Karpas-422 (cell line): ENCODE measurements at regions not wholly inside any gene's neighbourhood (a gene's known extent, or its start where the extent isn't known, plus 50 kb on each side); places are given as distances from the start of the nearest gene placed in this dataset.

Experiments
- DNase-seq: peaks from one replicate; pipeline ENCODE4 v3.0.0-alpha.2; 2015
- H2AFZ ChIP-seq: fragments of 200-600 bp; sonication (generic); 2 replicates; pipeline ENCODE4 v1.6.1; 2014; ENCODE audit warnings: antibody characterized with exemption, low read length, mixed read lengths
- H3K27ac ChIP-seq: fragments of 200-600 bp; sonication (generic); 2 replicates; pipeline ENCODE4 v1.5.1; 2014; ENCODE audit warnings: mild to moderate bottlenecking, low read length, moderate library complexity
- H3K27me3 ChIP-seq: fragments of 200-600 bp; sonication (generic); 2 replicates; pipeline ENCODE4 v1.6.1; 2014; ENCODE audit warnings: low read length, mixed read lengths
- H3K36me3 ChIP-seq: fragments of 200-600 bp; sonication (generic); 2 replicates; pipeline ENCODE4 v1.6.1; 2014; ENCODE audit warnings: low read length, mixed read lengths; ENCODE audit not compliant: insufficient read depth
- H3K4me1 ChIP-seq: fragments of 200-600 bp; sonication (generic); 2 replicates; pipeline ENCODE4 v1.6.1; 2014; ENCODE audit warnings: mild to moderate bottlenecking, low read length, mixed read lengths
- H3K4me2 ChIP-seq: fragments of 200-600 bp; sonication (generic); 2 replicates; pipeline ENCODE4 v1.6.1; 2014; ENCODE audit warnings: low read length, low read depth, mild to moderate bottlenecking; ENCODE audit not compliant: poor library complexity, severe bottlenecking
- H3K4me3 ChIP-seq: fragments of 200-600 bp; sonication (generic); 2 replicates; pipeline ENCODE4 v1.5.1; 2014; ENCODE audit warnings: mild to moderate bottlenecking, antibody characterized with exemption, low read length, mixed read lengths
- H3K79me2 ChIP-seq: fragments of 200-600 bp; sonication (generic); 2 replicates; pipeline ENCODE4 v1.6.1; 2014; ENCODE audit warnings: mild to moderate bottlenecking, low read length, mixed read lengths
- H3K9ac ChIP-seq: fragments of 200-600 bp; sonication (generic); 2 replicates; pipeline ENCODE4 v1.6.0; 2014; ENCODE audit warnings: low read length
- H3K9me2 ChIP-seq: fragments of 200-600 bp; sonication (generic), shearing (Covaris generic); replicated peaks from 2 replicates; pipeline ENCODE4 v1.6.0; 2014; ENCODE audit warnings: mild to moderate bottlenecking, low read length, moderate library complexity; ENCODE audit not compliant: insufficient read depth
- H3K9me3 ChIP-seq: fragments of 300-700, 200-600 bp; sonication (generic); 2 replicates; pipeline ENCODE4 v1.6.1; 2014; ENCODE audit warnings: low read length, mixed read lengths
- H4K20me1 ChIP-seq: fragments of 200-600 bp; sonication (generic); 2 replicates; pipeline ENCODE4 v1.6.1; 2014; ENCODE audit warnings: mild to moderate bottlenecking, antibody characterized with exemption, low read length, low read depth; ENCODE audit not compliant: insufficient read depth

DNA sequence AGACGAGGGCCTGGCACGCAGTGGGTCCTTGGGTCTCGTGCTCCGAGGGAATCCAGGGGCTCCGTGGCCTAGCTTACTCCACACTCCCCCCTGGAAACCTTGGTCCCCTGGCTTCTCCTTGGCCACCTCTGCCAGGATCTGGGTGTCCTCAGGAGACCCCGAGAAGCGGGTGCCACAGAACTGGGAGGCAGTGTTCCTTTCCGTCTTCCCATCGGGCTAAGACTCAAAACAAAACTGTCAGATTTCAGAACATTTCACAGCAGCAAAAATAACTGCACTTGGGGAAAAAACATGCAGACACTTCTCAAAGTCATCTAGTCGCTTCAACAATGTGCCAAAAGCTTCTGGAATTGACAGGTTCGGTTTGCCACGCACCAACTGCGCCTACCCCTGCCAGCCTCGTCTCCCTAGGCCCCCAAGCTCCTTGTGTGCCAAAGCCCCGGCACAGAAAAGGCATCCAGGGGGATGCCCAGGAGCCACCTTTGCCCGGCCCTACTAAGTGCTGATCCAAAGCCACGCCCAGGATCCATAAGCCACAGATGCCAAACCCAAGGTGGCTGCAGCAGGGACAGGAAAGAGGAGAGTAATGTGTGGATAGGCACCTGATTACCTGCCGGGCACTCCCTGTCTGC lies 58.4 kb upstream of the DIO3 start:
- Histone ChIP-seq H3K4me2 (no peak overlapping the region), H3K9me3 (no peaks in the 10 kb centered on the region), H2AFZ (no peak overlapping the region), H3K27me3 (no peaks in the 10 kb centered on the region), H3K79me2 (no peaks in the 10 kb centered on the region), H3K4me1 (no peaks in the 10 kb centered on the region), H4K20me1 (no peaks in the 10 kb centered on the region), H3K27ac (no peak overlapping the region), H3K36me3 (no peaks in the 10 kb centered on the region), H3K9me2 (no peaks in the 10 kb centered on the region), H3K4me3 (no peak overlapping the region), H3K9ac (no peak overlapping the region)
- DNase-seq = no peak

DNA sequence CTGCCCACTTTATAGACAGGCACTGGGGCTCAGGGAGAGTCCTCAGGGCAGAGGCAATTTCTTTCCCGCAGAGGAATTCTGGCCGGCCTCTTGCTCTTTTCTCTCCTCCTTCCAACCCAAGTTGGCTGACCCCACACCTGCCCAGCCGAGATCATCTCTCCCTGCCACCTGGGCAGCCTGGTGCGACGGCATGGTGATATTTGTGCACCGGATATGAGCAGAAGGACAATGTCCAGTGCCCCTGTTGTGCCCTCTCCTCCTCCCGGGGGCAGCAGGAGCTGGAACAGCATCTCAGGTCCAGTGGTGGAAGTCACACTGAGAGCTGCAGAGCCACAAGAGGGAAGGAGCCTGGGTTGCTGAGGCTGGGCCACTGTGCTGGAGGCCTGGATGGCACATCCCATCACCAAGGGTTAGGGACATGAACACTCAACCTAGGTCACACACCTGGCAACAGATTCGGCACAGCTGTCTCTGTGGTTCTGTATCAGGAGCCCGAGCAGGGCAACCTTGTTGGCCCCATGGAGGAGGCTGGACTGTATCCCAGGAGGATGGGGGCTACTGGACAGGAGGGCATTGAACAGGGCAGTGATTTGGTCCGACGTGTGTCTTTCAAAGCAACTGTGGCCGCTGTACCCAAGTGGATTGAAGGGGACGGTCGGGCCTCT lies 57.7 kb upstream of the DIO3 start:
- no peaks in the 10 kb centered on the region for H3K36me3 ChIP-seq

DNA sequence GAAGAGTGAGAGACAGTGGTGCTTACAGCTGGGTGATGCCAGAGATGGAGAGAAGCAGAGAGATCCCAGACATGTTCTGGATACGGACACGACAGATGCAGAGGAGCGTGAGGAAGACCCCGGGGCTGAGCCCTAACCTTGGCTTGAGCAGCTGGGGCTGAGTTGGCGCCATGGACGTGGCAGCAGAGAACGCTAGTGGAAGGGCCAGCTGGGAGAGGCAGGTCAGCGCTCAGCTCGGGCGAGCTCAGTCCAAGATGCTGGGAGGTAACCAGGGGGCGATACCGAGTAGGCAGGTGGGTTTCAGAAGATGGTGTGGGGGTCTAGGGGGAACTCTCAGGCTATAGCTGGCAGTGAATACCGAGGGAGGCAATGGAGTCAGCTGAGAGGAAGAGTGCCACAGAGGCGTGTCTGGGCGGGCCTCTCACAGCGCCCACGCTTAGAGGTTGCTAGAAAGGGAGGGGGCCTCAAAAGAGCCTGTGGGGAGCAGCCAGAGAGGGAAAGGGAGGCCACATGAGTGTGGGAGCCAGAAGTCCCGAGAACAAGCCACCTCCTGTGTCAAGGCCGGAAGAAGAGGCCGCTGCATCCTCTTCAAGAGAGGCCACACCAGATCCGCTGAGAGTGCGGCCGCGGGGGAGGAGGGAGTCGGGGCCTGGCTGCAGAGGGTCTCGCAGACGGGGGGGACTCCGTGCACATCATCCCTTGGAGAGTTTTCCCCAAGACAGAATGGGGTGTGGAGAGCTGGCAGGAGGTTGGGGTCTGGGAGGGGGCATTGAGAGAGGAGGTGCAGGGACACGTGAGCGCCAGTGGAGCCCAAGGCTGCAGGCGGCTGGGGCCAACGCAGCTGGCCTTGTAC lies 57.0 kb upstream of the DIO3 start:
- H3K4me3 ChIP-seq = no peak overlapping the region
- H3K9me2 ChIP-seq = no peaks in the 10 kb centered on the region
- no peak overlapping the region for H3K4me2 ChIP-seq
- H3K9ac ChIP-seq = no peak overlapping the region
- H3K9me3 ChIP-seq = no peaks in the 10 kb centered on the region
- no peaks in the 10 kb centered on the region for H3K27me3 ChIP-seq
- H4K20me1 ChIP-seq = no peaks in the 10 kb centered on the region
- no peaks in the 10 kb centered on the region for H3K79me2 ChIP-seq
- H3K4me1 ChIP-seq = no peaks in the 10 kb centered on the region
- H3K27ac ChIP-seq = no peak overlapping the region
- no peaks in the 10 kb centered on the region for H3K36me3 ChIP-seq
- DNase-seq = no peak
- H2AFZ ChIP-seq = no peak overlapping the region

More for the DNA sequence above, 57.7 kb upstream of the DIO3 start:
- no peaks in the 10 kb centered on the region for H3K79me2 ChIP-seq
- H3K9ac ChIP-seq = no peak overlapping the region
- no peak for DNase-seq
- H3K27ac ChIP-seq = no peak overlapping the region
- H3K4me3 ChIP-seq = no peak overlapping the region
- H3K4me2 ChIP-seq = no peak overlapping the region
- no peaks in the 10 kb centered on the region for H3K9me3 ChIP-seq
- no peaks in the 10 kb centered on the region for H3K9me2 ChIP-seq
- H4K20me1 ChIP-seq = no peaks in the 10 kb centered on the region
- no peaks in the 10 kb centered on the region for H3K27me3 ChIP-seq
- no peak overlapping the region for H2AFZ ChIP-seq
- H3K4me1 ChIP-seq = no peaks in the 10 kb centered on the region

DNA sequence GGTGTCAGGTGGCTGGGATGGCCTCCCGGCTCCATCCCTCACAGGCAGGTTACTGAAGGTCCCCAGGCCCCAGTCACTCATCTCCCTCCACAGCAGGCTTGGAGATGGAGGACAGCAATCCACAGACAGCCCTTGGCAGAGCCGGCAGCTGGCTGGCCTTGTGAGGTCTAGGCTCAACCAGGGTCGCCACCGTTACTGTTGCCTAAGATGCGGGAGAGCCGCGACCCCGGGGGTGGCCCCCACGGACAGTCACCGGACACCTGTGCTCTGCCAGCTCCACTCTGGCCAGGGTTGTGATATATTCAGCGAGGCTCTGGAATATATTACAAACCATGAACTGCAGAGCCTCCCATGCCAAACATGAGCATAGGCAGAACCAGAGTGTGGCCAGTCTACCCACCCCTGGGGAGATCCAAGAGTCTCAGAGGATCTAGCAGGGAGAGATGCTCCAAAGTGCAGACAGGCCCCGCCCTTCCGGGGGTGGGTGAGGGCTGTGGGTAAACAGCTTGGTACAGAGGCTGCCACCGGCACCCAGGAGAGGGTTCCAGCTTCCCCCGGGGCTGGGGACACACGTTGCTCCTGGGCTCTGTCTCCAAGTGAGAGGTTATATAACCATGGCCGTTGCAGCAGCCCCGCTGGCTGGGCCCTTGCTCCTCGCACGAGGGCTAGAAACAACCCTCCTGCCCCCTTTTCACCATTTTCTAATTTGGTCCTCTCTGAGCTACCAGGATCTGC lies 55.9 kb upstream of the DIO3 start:
- Histone ChIP-seq H3K9me2 (no peaks in the 10 kb centered on the region), H3K27me3 (no peaks in the 10 kb centered on the region), H3K27ac (no peak overlapping the region), H3K4me2 (no peak overlapping the region), H3K4me3 (no peak overlapping the region), H3K36me3 (no peaks in the 10 kb centered on the region), H3K9ac (no peak overlapping the region), H3K79me2 (no peaks in the 10 kb centered on the region), H3K4me1 (no peaks in the 10 kb centered on the region), H3K9me3 (no peaks in the 10 kb centered on the region), H4K20me1 (no peaks in the 10 kb centered on the region), H2AFZ (no peak overlapping the region)
- no peak for DNase-seq

DNA sequence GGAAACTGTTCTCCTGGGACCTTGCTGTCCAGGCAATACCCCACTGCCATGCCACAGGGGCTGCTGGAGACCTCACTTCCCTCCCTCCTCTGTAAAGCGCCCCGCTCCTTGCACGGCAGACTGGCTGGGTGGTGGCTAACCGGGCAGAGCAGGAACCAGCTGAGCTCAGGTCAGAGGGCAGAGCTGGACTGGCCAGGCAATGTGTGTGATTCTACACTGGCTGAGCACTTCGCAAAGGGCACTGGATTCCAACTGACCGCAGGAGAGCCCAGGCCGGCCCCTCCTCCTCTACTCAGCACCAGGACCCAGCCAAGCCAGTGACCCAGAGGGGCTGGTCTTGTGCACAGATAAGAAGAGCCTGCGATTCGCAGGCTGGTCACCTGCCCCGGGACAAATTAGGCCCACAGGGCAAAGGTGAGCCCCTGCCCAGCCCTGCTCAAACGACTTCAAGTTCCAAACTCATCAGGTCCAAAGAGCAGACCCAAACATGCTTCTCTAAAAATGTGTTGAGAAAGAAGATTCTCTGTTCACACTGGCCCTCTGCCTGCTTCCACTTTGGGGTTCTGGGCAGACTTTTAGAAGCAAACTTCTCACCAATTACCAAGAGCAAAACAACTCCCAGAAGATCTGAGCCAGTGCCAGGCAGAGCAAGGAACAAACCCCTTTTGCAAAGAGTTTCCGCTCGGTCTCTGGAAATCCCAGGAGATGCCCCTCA lies 54.9 kb upstream of the DIO3 start:
- Histone ChIP-seq H3K9me2 (no peaks in the 10 kb centered on the region), H3K9ac (no peak overlapping the region), H3K79me2 (no peaks in the 10 kb centered on the region), H4K20me1 (no peaks in the 10 kb centered on the region), H3K4me1 (no peaks in the 10 kb centered on the region), H2AFZ (no peak overlapping the region), H3K4me3 (no peak overlapping the region), H3K4me2 (no peak overlapping the region), H3K27ac (no peak overlapping the region), H3K36me3 (no peaks in the 10 kb centered on the region), H3K27me3 (no peaks in the 10 kb centered on the region), H3K9me3 (no peaks in the 10 kb centered on the region)
- no peak for DNase-seq

DNA sequence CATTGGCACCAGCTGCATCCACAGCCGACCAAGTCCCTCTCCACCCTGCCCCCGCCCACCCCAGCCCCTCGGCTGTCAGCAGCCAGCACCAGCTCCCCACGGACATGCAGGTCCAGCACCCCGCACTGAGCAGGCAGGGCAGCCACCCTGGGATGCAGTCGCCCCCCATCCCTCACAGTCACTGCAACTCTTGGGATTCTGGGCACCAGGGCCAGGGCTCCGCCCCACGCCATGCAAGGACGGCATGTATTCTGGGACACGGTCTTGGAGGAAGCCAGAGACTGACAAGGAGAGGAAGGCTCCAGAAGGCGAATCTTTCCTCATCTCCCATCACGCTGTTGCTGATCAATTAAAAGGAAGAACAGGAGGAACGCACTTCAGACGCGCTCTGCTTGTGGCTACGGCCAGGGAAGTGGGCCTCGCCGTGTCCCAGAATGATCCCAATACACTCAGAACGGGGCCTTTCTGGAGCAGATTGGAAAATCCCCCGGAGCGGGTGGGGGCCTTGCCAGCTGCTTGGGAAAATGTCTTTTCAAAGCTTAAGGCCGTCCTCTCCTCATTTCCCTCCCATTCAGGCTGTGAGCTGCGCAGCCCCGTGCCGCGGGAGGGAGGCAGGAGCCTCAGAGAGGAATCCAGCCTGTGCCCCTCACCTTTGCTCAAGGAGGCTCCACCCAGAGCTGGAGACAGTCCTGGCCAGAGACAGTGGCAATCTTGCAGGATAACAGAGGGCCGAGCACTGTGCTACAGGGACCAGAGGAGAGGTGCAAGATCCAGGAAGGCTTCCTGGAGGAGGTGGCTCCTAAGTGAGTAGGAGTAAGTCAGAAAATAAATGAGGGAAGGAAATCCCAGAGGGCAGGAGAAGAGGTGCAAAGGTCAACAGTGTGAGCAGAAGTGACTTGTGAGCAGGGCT lies 54.1 kb upstream of the DIO3 start:
- H3K4me1 ChIP-seq = no peaks in the 10 kb centered on the region
- H3K9me3 ChIP-seq = no peaks in the 10 kb centered on the region
- H3K9ac ChIP-seq = no peak overlapping the region
- H3K79me2 ChIP-seq = no peaks in the 10 kb centered on the region
- no peak overlapping the region for H3K4me3 ChIP-seq
- no peaks in the 10 kb centered on the region for H4K20me1 ChIP-seq
- H2AFZ ChIP-seq = no peak overlapping the region
- no peaks in the 10 kb centered on the region for H3K27me3 ChIP-seq
- H3K27ac ChIP-seq = no peak overlapping the region
- H3K4me2 ChIP-seq = no peak overlapping the region
- no peaks in the 10 kb centered on the region for H3K9me2 ChIP-seq
- no peak for DNase-seq
- no peaks in the 10 kb centered on the region for H3K36me3 ChIP-seq

DNA sequence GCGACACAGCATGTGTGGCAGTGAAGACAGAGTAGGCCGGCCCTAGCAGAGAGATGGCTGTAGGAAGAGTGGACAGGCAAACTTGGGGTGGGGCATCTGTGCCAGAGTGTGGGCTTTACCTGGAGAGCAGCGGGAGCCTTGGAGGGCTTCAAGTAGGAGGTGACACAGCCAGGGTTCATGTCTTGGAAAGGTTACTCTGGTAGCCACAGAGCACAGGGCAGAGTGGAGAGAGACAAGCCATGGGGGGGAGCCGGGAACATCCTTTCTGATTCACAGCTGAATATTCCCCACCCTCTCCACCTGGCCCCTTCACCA lies 53.5 kb upstream of the DIO3 start:
- H2AFZ ChIP-seq = no peak overlapping the region
- no peak overlapping the region for H3K4me2 ChIP-seq
- DNase-seq = no peak
- H3K27ac ChIP-seq = no peak overlapping the region
- no peaks in the 10 kb centered on the region for H3K27me3 ChIP-seq
- no peaks in the 10 kb centered on the region for H3K9me3 ChIP-seq
- no peak overlapping the region for H3K4me3 ChIP-seq
- no peaks in the 10 kb centered on the region for H3K79me2 ChIP-seq
- no peaks in the 10 kb centered on the region for H3K36me3 ChIP-seq
- H3K9me2 ChIP-seq = no peaks in the 10 kb centered on the region
- H4K20me1 ChIP-seq = no peaks in the 10 kb centered on the region
- H3K4me1 ChIP-seq = no peaks in the 10 kb centered on the region
- H3K9ac ChIP-seq = no peak overlapping the region
